Fibroblast of lung (primary cell): ENCODE measurements at regions not wholly inside any gene's neighbourhood (a gene's known extent, or its start where the extent isn't known, plus 50 kb on each side); places are given as distances from the start of the nearest gene placed in this dataset.

ENCODE experiments used
- DNase-seq, 2 donors: peaks; one replicate each; pipeline versions ENCODE4 v3.0.0 to v3.0.0-alpha.2; 2010; ENCODE audit warnings: low read depth in 2 of 2
- H2AFZ ChIP-seq: 2 replicates; pipeline ENCODE4 v1.5.1; 2012; ENCODE audit warnings: low read length, control low read depth, inconsistent platforms
- H3K27ac ChIP-seq: 2 replicates; pipeline ENCODE4 v1.5.1; 2011; ENCODE audit warnings: low read length, control low read depth; ENCODE audit not compliant: insufficient read depth
- H3K27me3 ChIP-seq: 2 replicates; pipeline ENCODE4 v1.5.1; 2011; ENCODE audit warnings: mild to moderate bottlenecking, low read length; ENCODE audit not compliant: control insufficient read depth, insufficient read depth
- H3K36me3 ChIP-seq: 2 replicates; pipeline ENCODE4 v1.5.1; 2011; ENCODE audit warnings: low read length; ENCODE audit not compliant: control insufficient read depth, insufficient read depth
- H3K4me1 ChIP-seq: 2 replicates; pipeline ENCODE4 v1.5.1; 2011; ENCODE audit warnings: low read length; ENCODE audit not compliant: control insufficient read depth, insufficient read depth; ENCODE audit errors: extremely low read depth
- H3K4me2 ChIP-seq: 2 replicates; pipeline ENCODE4 v1.5.1; 2011; ENCODE audit warnings: low read length, control low read depth; ENCODE audit not compliant: insufficient read depth; ENCODE audit errors: extremely low read depth
- H3K4me3 ChIP-seq, 4 experiments: fragments of 200-600 bp in 1 of 4; sonication (generic) in 1 of 4; replicated peaks in 1 of 4; 2 replicates each; pipeline ENCODE4 v1.5.1; 2011 to 2016; ENCODE audit warnings: low read length in 4 of 4, low read depth in 3 of 4, mild to moderate bottlenecking in 3 of 4, control low read depth in 2 of 4, inconsistent platforms in 1 of 4, mixed read lengths in 1 of 4; ENCODE audit not compliant: insufficient read depth in 1 of 4; ENCODE audit errors: control extremely low read depth in 1 of 4
- H3K79me2 ChIP-seq: 2 replicates; pipeline ENCODE4 v1.5.1; 2012; ENCODE audit warnings: mild to moderate bottlenecking, low read length, inconsistent platforms; ENCODE audit not compliant: control insufficient read depth, insufficient read depth
- H3K9ac ChIP-seq: 2 replicates; pipeline ENCODE4 v1.5.1; 2011; ENCODE audit warnings: mild to moderate bottlenecking, low read length, control low read depth; ENCODE audit not compliant: insufficient read depth
- H3K9me3 ChIP-seq: 2 replicates; pipeline ENCODE4 v1.5.1; 2012; ENCODE audit warnings: low read depth, low read length; ENCODE audit not compliant: control insufficient read depth, insufficient read depth
- H4K20me1 ChIP-seq: 2 replicates; pipeline ENCODE4 v1.5.1; 2011; ENCODE audit warnings: low read length; ENCODE audit not compliant: control insufficient read depth, insufficient read depth; ENCODE audit errors: extremely low read depth
- CTCF ChIP-seq, 2 donors: IDR thresholded peaks in 1 of 2; conservative IDR thresholded peaks in 1 of 2; 1 replicate in 1 of 2; 2 replicates in 1 of 2; pipeline ENCODE4 v1.5.1; 2011 to 2012; ENCODE audit warnings: low read length in 2 of 2, control low read depth in 1 of 2, inconsistent platforms in 1 of 2, low read depth in 1 of 2, mild to moderate bottlenecking in 1 of 2
- EZH2 ChIP-seq: IDR thresholded peaks from 2 replicates; pipeline ENCODE4 v1.5.1; 2012; ENCODE audit warnings: low read length, control low read depth, mild to moderate bottlenecking; ENCODE audit errors: missing control alignments

- Histone ChIP-seq H3K9me3 (no peaks in the 10 kb centered on the region), H3K9ac (no peak overlapping the region), H2AFZ (no peak overlapping the region), H3K36me3 (no peaks in the 10 kb centered on the region), H3K4me1 (peaks cover 2% of the 10 kb centered on the region), H3K27ac (no peak overlapping the region), H3K4me2 (no peak overlapping the region), H4K20me1 (no peaks in the 10 kb centered on the region), H3K4me3 (no peak overlapping the region), H3K27me3 (no peaks in the 10 kb centered on the region), H3K79me2 (no peaks in the 10 kb centered on the region)
- DNase-seq: peak; percentile 31 to 84
- TF ChIP-seq EZH2 (no peak), CTCF (conservative IDR thresholded peaks at IDR 0.05 in 1 of 2, IDR thresholded peaks at IDR 0.05 in 1 of 2; ENCODE audit: low read depth in 1 of 2, low read length in 2 of 2) (no peak)
These were observed 193.1 kb upstream of the LPP start for GRCh38 chr3:187960820-187961219.

GRCh38 chr3:187961366-187961765, 192.6 kb upstream of the LPP start:
- Histone ChIP-seq H2AFZ (no peak overlapping the region), H4K20me1 (no peaks in the 10 kb centered on the region), H3K27me3 (no peaks in the 10 kb centered on the region), H3K79me2 (no peaks in the 10 kb centered on the region), H3K9me3 (no peaks in the 10 kb centered on the region), H3K4me1 (no peaks in the 10 kb centered on the region), H3K9ac (no peak overlapping the region), H3K36me3 (no peaks in the 10 kb centered on the region), H3K4me2 (no peak overlapping the region), H3K4me3 (no peak overlapping the region), H3K27ac (no peak overlapping the region)
- DNase-seq: no peak
- no peak for TF ChIP-seq CTCF (conservative IDR thresholded peaks at IDR 0.05 in 1 of 2, IDR thresholded peaks at IDR 0.05 in 1 of 2; ENCODE audit: low read depth in 1 of 2, low read length in 2 of 2)
- TF ChIP-seq EZH2: no peak

GRCh38 chr3:187963003-187963676, 190.8 kb upstream of the LPP start:
- H3K27ac ChIP-seq: no peak overlapping the region

More at GRCh38 chr3:187963003-187963676, 190.8 kb upstream of the LPP start:
- Histone ChIP-seq H3K4me3 (no peak overlapping the region), H2AFZ (no peak overlapping the region), H3K9me3 (no peaks in the 10 kb centered on the region), H3K4me2 (no peak overlapping the region), H3K4me1 (peaks cover 2% of the 10 kb centered on the region), H3K27me3 (no peaks in the 10 kb centered on the region), H3K36me3 (no peaks in the 10 kb centered on the region), H3K9ac (no peak overlapping the region), H3K79me2 (no peaks in the 10 kb centered on the region), H4K20me1 (no peaks in the 10 kb centered on the region)
- DNase-seq: no peak
- TF ChIP-seq EZH2 (no peak), CTCF (conservative IDR thresholded peaks at IDR 0.05 in 1 of 2, IDR thresholded peaks at IDR 0.05 in 1 of 2; ENCODE audit: low read depth in 1 of 2, low read length in 2 of 2) (no peak)
